Kidney epithelial cell (primary cell): ENCODE measurements at regions not wholly inside any gene's neighbourhood (a gene's known extent, or its start where the extent isn't known, plus 50 kb on each side); places are given as distances from the start of the nearest gene placed in this dataset.

Source experiments
- DNase-seq: peaks from one replicate; pipeline ENCODE4 v3.0.0-alpha.2; 2010; ENCODE audit warnings: low read depth
- H3K27me3 ChIP-seq: 2 replicates; pipeline ENCODE4 v1.6.0; 2011; ENCODE audit warnings: low read length; ENCODE audit not compliant: control insufficient read depth, insufficient read depth
- H3K36me3 ChIP-seq: 2 replicates; pipeline ENCODE4 v1.5.1; 2011; ENCODE audit warnings: low read length; ENCODE audit not compliant: control insufficient read depth, insufficient read depth
- H3K4me3 ChIP-seq: 2 replicates; pipeline ENCODE4 v1.5.1; 2011; ENCODE audit warnings: low read depth, mild to moderate bottlenecking, control low read depth, low read length
- CTCF ChIP-seq: IDR thresholded peaks from 2 replicates; pipeline ENCODE4 v1.5.1; 2011; ENCODE audit warnings: mild to moderate bottlenecking, moderate library complexity, low read length, control low read depth, inconsistent platforms; ENCODE audit not compliant: insufficient read depth, poor library complexity, severe bottlenecking

- Histone ChIP-seq H3K4me3 (no peak overlapping the region), H3K27me3 (no peaks in the 10 kb centered on the region), H3K36me3 (no peaks in the 10 kb centered on the region)
- no peak for DNase-seq
- TF ChIP-seq CTCF: no peak
Observed at GRCh38 chrX:42975906-42976305, 197.9 kb upstream of the PPP1R2C start.

GRCh38 chrX:42976746-42977366, 198.9 kb upstream of the PPP1R2C start:
- DNase-seq: no peak
- no peak overlapping the region for H3K4me3 ChIP-seq
- H3K27me3 ChIP-seq: no peaks in the 10 kb centered on the region
- no peak for TF ChIP-seq CTCF
- H3K36me3 ChIP-seq: no peaks in the 10 kb centered on the region

- H3K4me3 ChIP-seq: no peak overlapping the region
- DNase-seq: no peak
- no peaks in the 10 kb centered on the region for H3K36me3 ChIP-seq
- H3K27me3 ChIP-seq: no peaks in the 10 kb centered on the region
- no peak for TF ChIP-seq CTCF
Observed at GRCh38 chrX:42978655-42979379, 200.9 kb upstream of the PPP1R2C start.

- no peak for TF ChIP-seq CTCF
Observed at GRCh38 chrX:42988700-42989099, 210.7 kb upstream of the PPP1R2C start.

GRCh38 chrX:42992199-42992943, 214.4 kb upstream of the PPP1R2C start:
- Histone ChIP-seq H3K27me3 (no peaks in the 10 kb centered on the region), H3K36me3 (no peaks in the 10 kb centered on the region), H3K4me3 (no peak overlapping the region)
- DNase-seq: no peak
- TF ChIP-seq CTCF: no peak

More at GRCh38 chrX:42988700-42989099, 210.7 kb upstream of the PPP1R2C start:
- Histone ChIP-seq H3K4me3 (no peak overlapping the region), H3K27me3 (no peaks in the 10 kb centered on the region), H3K36me3 (no peaks in the 10 kb centered on the region)
- no peak for DNase-seq
